Caco-2 (cell line): ENCODE measurements at regions not wholly inside any gene's neighbourhood (a gene's known extent, or its start where the extent isn't known, plus 50 kb on each side); places are given as distances from the start of the nearest gene placed in this dataset.

ENCODE experiments used
- BruUV-seq: library from RNA; stranded (reverse); fragments of 400-500 nt; replicated peaks from 2 replicates; lab custom pipeline; 2021; lab: Mats Ljungman, UMichigan
- CTCF ChIA-PET: fragments of 300-600 bp; sonication (Branson Sonifier 250); formaldehyde crosslinking; loops from one replicate; lab custom pipeline; 2022; ENCODE audit warnings: antibody characterized with exemption; lab: Charles Lee
- POLR2A ChIA-PET: fragments of 300-600 bp; sonication (Branson Sonifier 250); formaldehyde crosslinking; loops from one replicate; lab custom pipeline; 2022; ENCODE audit warnings: antibody characterized with exemption; lab: Charles Lee
- DNase-seq, 2 experiments: peaks; one replicate each; pipeline versions ENCODE4 v3.0.0 to v3.0.0-alpha.2; 2020 to 2022
- H3K27me3 ChIP-seq: replicated peaks from 2 replicates; pipeline ENCODE4 v1.6.0; 2011; ENCODE audit warnings: low read length; ENCODE audit not compliant: control insufficient read depth, insufficient read depth
- H3K36me3 ChIP-seq: 2 replicates; pipeline ENCODE4 v1.5.1; 2011; ENCODE audit warnings: low read length; ENCODE audit not compliant: control insufficient read depth, insufficient read depth
- H3K4me1 ChIP-seq: fragments of 250-450 bp; sonication (Bioruptor Pico); 2 replicates; pipeline ENCODE4 v1.5.1; 2020; ENCODE audit warnings: mild to moderate bottlenecking
- H3K4me3 ChIP-seq: 2 replicates; pipeline ENCODE4 v1.5.1; 2011; ENCODE audit warnings: low read depth, mild to moderate bottlenecking, control low read depth, low read length
- H3K9me3 ChIP-seq: fragments of 250-450 bp; sonication (Bioruptor Pico); 2 replicates; pipeline ENCODE4 v1.5.1; 2020; ENCODE audit warnings: mild to moderate bottlenecking, moderate library complexity
- H3K27ac Mint-ChIP-seq: one replicate; pipeline ENCODE4 v1.8.0; 2022; ENCODE audit warnings: mixed read lengths; ENCODE audit not compliant: unreplicated experiment
- H3K27me3 Mint-ChIP-seq: one replicate; pipeline ENCODE4 v1.8.0; 2022; ENCODE audit warnings: mixed read lengths; ENCODE audit not compliant: insufficient read depth, unreplicated experiment
- H3K36me3 Mint-ChIP-seq: one replicate; pipeline ENCODE4 v1.8.0; 2022; ENCODE audit warnings: mild to moderate bottlenecking, mixed read lengths; ENCODE audit not compliant: insufficient read depth, unreplicated experiment
- H3K4me1 Mint-ChIP-seq: one replicate; pipeline ENCODE4 v1.8.0; 2022; ENCODE audit warnings: low read depth, mixed read lengths; ENCODE audit not compliant: unreplicated experiment
- H3K4me3 Mint-ChIP-seq: one replicate; pipeline ENCODE4 v1.8.0; 2022; ENCODE audit warnings: mild to moderate bottlenecking, moderate library complexity, mixed read lengths; ENCODE audit not compliant: unreplicated experiment
- H3K9me3 Mint-ChIP-seq: one replicate; pipeline ENCODE4 v1.8.0; 2022; ENCODE audit warnings: mixed read lengths; ENCODE audit not compliant: unreplicated experiment
- intact Hi-C: fragments of 100-400 bp; cut with micrococcal nuclease; formaldehyde crosslinking; loops from one replicate; pipeline ENCODE4 v1.10.0; 2022; ENCODE audit not compliant: unreplicated experiment
- TF ChIP-seq, protein P1 (sequence below), 2 experiments: fragments of 200-600 bp in 1 of 2; IDR thresholded peaks; 1 replicate in 1 of 2; 2 replicates in 1 of 2; pipeline versions ENCODE4 v1.5.1 to v1.8.0; 2011 to 2022; ENCODE audit warnings: antibody characterized with exemption in 1 of 2, control low read depth in 1 of 2, inconsistent platforms in 1 of 2, low read depth in 1 of 2, low read length in 1 of 2, mild to moderate bottlenecking in 1 of 2, moderate library complexity in 1 of 2; ENCODE audit not compliant: insufficient read depth in 1 of 2, severe bottlenecking in 1 of 2, unreplicated experiment in 1 of 2

DNA sequence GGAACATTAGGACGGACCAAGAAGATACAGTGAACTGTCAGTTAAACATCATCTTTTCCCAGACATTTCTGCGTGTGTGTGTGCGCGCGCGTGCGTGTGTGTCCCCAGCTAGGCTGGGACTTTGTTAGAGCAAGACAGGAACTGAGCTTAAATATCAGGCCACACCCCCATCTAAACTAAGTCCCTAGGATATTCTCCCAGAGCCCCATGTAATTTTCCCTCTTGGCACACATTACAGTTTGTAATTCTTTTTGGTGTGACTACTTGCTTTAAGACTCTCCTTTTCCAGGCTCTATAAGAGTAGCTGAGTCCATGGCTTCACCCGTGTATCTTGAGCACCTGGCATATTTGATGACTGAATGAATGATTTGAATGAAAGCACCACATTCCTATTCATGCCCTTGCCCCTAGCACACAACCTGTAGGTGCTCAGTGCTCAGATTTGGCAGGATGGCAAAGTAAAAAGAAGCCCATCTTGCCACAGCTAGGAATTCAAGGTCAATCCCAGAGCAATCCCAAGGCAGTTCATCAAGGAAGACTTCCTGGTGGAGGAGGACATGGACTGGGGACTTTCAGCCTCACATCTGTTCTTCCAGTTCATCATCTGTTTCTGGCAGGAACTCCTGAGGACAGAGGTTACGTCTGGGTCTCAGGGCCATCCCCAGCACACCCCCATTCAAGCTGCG, 69.2 kb downstream of the MRPL14 start:
- DNase-seq, result no peak
- Histone ChIP-seq H3K9me3 (no peaks in the 10 kb centered on the region), H3K27me3 (no peaks in the 10 kb centered on the region), H3K4me1 (no peaks in the 10 kb centered on the region), H3K4me3 (no peak overlapping the region), H3K36me3 (no peaks in the 10 kb centered on the region)
- no peaks in the 10 kb centered on the region for H3K4me1 Mint-ChIP-seq
- intact Hi-C loops, result no loop called here
- CTCF ChIA-PET, result interaction anchor here (0.6 to 1.5 kb wide), 2 partner anchors 21 to 197 kb away, joined by 3 to 4 read pairs; no protein-coding TSS in a partner anchor
- H3K36me3 Mint-ChIP-seq, result no peaks in the 10 kb centered on the region
- POLR2A ChIA-PET, result no interaction called here
- no TSS peak for BruUV-seq
- no peaks in the 10 kb centered on the region for H3K9me3 Mint-ChIP-seq
- no peak overlapping the region for H3K4me3 Mint-ChIP-seq
- no peaks in the 10 kb centered on the region for H3K27me3 Mint-ChIP-seq
- H3K27ac Mint-ChIP-seq, result no peak overlapping the region
- TF ChIP-seq, protein P1, sequence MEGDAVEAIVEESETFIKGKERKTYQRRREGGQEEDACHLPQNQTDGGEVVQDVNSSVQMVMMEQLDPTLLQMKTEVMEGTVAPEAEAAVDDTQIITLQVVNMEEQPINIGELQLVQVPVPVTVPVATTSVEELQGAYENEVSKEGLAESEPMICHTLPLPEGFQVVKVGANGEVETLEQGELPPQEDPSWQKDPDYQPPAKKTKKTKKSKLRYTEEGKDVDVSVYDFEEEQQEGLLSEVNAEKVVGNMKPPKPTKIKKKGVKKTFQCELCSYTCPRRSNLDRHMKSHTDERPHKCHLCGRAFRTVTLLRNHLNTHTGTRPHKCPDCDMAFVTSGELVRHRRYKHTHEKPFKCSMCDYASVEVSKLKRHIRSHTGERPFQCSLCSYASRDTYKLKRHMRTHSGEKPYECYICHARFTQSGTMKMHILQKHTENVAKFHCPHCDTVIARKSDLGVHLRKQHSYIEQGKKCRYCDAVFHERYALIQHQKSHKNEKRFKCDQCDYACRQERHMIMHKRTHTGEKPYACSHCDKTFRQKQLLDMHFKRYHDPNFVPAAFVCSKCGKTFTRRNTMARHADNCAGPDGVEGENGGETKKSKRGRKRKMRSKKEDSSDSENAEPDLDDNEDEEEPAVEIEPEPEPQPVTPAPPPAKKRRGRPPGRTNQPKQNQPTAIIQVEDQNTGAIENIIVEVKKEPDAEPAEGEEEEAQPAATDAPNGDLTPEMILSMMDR (IDR thresholded peaks at IDR 0.05; ENCODE audit: insufficient read depth in 1 of 2, low read depth in 1 of 2, low read length in 1 of 2, severe bottlenecking in 1 of 2, unreplicated experiment in 1 of 2), result no peak

DNA sequence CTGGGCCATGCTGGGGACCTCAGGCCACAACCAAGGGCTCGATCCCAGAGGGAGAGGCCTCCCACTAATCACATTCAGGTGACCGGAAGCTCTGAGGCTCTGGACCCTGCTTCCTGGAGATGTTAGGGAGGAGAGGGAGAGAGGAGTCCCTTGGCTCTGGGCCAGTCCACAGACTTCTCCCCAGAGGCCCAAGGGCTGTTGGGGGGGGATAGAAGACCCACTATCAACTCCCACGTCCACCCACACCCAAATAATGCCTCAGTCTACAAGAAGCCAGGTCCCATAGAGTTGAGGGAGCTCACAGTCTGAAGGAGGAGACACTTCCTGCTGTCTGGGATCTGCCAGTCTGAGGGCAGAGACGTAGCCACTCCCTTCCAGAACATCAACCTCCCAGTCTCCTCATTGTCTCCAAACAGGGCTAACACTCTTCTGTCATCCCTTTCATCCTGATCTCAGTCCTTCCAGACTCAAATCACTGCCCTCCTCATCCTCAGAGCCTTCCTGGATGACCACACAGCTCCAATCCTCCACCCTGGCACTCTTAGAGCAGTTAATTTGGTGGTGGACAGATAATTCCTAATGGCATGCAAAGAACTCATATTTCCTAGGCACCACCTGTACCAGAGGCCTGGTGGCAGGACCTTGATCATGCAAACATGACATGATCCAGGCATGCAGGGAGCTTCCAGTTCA, 69.9 kb downstream of the MRPL14 start:
- no peak overlapping the region for H3K4me3 Mint-ChIP-seq
- no peaks in the 10 kb centered on the region for H3K4me1 ChIP-seq
- DNase-seq, result no peak
- H3K9me3 ChIP-seq, result no peaks in the 10 kb centered on the region
- intact Hi-C loops, result no loop called here
- TF ChIP-seq, protein P1 (IDR thresholded peaks at IDR 0.05; ENCODE audit: insufficient read depth in 1 of 2, low read depth in 1 of 2, low read length in 1 of 2, severe bottlenecking in 1 of 2, unreplicated experiment in 1 of 2), result no peak
- no peaks in the 10 kb centered on the region for H3K27me3 Mint-ChIP-seq
- H3K36me3 Mint-ChIP-seq, result no peaks in the 10 kb centered on the region
- H3K4me1 Mint-ChIP-seq, result no peaks in the 10 kb centered on the region
- BruUV-seq, result no TSS peak
- H3K36me3 ChIP-seq, result no peaks in the 10 kb centered on the region
- H3K27me3 ChIP-seq, result no peaks in the 10 kb centered on the region
- ChIA-PET CTCF (interaction anchor here (0.6 to 1.5 kb wide), 2 partner anchors 22 to 197 kb away, joined by 3 to 4 read pairs; no protein-coding TSS in a partner anchor), POLR2A (no interaction called here)
- H3K4me3 ChIP-seq, result no peak overlapping the region
- no peaks in the 10 kb centered on the region for H3K9me3 Mint-ChIP-seq
- no peak overlapping the region for H3K27ac Mint-ChIP-seq

DNA sequence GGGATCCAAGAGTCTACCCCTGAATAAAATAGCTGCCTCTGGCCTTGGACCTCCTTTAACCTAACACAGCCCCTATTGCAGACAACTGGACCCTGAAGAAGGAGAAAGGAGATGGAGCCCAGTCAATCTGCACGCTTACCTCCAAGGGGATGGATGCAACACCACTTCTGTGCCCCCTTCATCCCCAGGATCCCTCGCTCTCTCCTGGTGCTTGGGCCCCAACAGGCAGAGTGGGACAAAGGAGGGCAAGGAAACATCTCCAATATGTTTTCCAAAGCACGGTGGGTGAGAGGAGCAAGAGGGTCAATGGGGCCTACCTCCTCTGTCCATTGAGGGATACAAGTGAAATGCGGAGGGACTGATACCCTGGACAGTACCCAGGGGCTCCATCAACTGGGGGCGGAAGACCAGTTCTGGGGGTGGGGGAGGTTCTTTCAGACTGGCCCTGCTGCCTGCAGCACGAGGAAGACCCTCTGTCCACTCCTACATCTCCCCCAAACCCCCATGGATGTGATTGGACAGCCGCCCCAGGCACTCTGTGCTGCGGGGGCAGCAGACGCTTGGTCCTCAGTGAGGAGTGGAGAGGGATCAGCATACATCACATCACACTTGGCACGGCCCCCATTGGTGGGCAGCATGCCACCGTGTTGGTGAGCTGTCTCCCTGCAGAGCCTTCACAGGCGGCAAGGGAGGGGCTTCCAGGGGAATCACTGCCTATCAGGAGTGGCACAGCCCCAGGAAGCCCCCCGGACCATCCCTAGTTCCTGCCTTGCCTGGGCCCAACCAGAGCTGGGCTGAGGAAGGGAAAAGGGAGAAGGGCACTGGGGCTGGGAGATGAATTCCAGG, 70.6 kb downstream of the MRPL14 start:
- Histone ChIP-seq H3K4me1 (no peaks in the 10 kb centered on the region), H3K36me3 (no peaks in the 10 kb centered on the region), H3K4me3 (no peak overlapping the region), H3K9me3 (no peaks in the 10 kb centered on the region), H3K27me3 (no peaks in the 10 kb centered on the region)
- ChIA-PET POLR2A (no interaction called here), CTCF (no interaction called here)
- Mint-ChIP-seq H3K4me1 (no peaks in the 10 kb centered on the region), H3K9me3 (no peaks in the 10 kb centered on the region), H3K36me3 (no peaks in the 10 kb centered on the region), H3K4me3 (no peak overlapping the region), H3K27ac (no peak overlapping the region), H3K27me3 (no peaks in the 10 kb centered on the region)
- intact Hi-C loops, result no loop called here
- no TSS peak for BruUV-seq
- TF ChIP-seq, protein P1 (IDR thresholded peaks at IDR 0.05; ENCODE audit: insufficient read depth in 1 of 2, low read depth in 1 of 2, low read length in 1 of 2, severe bottlenecking in 1 of 2, unreplicated experiment in 1 of 2), result no peak
- DNase-seq, result no peak
